ENCODE measurements at regions not wholly inside any gene's neighbourhood (a gene's known extent, or its start where the extent isn't known, plus 50 kb on each side); places are given as distances from the start of the nearest gene placed in this dataset.
"Not testable (repeated sequence)": the region's sequence is repeated elsewhere in the genome, so short reads cannot be mapped to it uniquely, and the experiment has no call there.

DNA sequence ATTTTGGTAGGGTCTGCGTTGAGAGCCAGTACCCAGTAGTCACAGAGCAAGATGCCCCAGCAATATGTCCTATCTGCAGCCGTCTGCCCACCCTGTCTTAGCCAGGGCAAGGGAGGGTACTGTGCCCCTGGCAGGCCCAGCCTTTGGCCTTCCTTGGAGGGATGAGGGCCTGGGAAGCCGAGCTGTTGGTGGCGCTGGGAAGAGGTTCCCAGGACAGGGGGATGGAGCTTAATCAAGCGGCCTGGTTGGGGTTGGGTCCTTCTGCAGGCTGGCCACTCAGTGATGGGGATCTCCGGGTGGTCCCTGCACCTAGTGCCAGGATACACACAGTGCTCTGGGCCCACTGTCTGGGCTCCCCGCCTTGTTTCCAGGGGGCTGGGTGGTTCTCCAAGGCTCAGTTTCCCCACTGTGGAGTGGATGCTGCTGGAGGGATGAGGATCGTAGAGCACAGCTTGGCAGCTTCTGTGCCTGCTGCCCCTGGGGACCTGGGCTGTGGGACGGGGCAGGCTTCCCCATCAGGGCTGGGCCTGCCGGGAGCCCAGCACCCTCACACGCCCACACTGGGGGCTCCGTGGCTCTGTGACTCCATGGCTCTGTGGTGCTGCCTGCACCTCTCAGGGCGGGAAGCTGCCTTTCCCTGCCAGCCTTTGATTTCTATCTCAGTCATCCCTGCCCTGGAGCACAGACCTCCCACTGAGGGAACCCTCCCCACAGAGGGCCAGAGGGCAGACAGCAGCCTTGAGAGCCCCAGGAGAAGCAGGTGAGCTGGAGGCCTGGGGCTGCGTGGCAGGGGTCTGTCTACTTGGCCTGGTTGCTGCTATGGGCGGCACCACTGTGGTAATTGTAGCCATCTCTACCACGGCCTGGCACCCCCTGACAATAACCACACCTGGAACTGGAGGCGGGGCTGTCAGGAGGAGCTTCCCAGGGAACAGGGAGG lies 357.0 kb downstream of the TMEM121 start:
- Histone ChIP-seq H3K27me3 (peaks cover 0 to 47% of the 10 kb centered on the region in 2 donors), H3K9me3 (no peaks in the 10 kb centered on the region), H3K4me3 (no peak overlapping the region), H3K27ac (no peak overlapping the region), H3K36me3 (no peaks in the 10 kb centered on the region), H3K4me1 (no peaks in the 10 kb centered on the region)
- DNase-seq, result peak in 2 of 4 donors; percentile 22 to 49
- TF ChIP-seq, protein P1, sequence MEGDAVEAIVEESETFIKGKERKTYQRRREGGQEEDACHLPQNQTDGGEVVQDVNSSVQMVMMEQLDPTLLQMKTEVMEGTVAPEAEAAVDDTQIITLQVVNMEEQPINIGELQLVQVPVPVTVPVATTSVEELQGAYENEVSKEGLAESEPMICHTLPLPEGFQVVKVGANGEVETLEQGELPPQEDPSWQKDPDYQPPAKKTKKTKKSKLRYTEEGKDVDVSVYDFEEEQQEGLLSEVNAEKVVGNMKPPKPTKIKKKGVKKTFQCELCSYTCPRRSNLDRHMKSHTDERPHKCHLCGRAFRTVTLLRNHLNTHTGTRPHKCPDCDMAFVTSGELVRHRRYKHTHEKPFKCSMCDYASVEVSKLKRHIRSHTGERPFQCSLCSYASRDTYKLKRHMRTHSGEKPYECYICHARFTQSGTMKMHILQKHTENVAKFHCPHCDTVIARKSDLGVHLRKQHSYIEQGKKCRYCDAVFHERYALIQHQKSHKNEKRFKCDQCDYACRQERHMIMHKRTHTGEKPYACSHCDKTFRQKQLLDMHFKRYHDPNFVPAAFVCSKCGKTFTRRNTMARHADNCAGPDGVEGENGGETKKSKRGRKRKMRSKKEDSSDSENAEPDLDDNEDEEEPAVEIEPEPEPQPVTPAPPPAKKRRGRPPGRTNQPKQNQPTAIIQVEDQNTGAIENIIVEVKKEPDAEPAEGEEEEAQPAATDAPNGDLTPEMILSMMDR (IDR thresholded peaks at IDR 0.05), result no peak
- no peak for ATAC-seq
- intact Hi-C loops (cut with DNase I), result no loop called here

DNA sequence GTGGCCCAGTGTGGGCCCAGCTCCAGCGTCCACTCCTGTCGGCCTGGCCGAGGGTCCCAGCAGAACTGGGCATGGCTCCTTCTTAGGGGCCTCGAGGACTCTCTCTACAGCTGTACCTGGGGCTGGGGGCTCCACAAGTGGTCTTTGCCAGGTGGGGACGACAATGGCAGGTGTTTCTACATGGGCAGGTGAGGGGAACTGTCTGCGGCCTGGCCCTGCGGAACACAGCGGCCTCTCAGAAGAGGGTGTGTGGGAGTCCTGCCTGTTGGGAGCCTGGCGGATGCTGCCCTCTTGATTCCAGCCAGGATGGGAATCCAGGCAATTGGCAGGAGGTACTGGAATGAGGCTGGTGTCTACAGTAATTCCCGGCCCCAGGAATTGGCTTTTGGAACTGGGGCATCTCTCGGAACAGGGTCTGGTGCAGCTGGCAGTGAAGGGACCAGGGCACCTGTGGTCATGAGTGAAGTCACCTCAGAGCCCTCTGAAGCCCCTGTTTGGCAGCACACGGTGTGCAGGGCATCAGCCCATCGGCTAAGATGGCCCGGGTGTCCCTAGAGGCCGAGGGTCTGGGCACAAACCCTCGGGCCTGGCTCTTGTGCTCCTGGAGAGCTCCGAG lies 357.9 kb downstream of the TMEM121 start:
- DNase-seq, result peak in 1 of 4 donors; percentile 16
- H3K36me3 ChIP-seq; H3K4me3 ChIP-seq; H3K27ac ChIP-seq; H3K9me3 ChIP-seq; intact Hi-C loops (cut with DNase I); ATAC-seq; H3K4me1 ChIP-seq: not testable (repeated sequence)
- peaks cover 0 to 44% of the 10 kb centered on the region in 2 donors for H3K27me3 ChIP-seq

DNA sequence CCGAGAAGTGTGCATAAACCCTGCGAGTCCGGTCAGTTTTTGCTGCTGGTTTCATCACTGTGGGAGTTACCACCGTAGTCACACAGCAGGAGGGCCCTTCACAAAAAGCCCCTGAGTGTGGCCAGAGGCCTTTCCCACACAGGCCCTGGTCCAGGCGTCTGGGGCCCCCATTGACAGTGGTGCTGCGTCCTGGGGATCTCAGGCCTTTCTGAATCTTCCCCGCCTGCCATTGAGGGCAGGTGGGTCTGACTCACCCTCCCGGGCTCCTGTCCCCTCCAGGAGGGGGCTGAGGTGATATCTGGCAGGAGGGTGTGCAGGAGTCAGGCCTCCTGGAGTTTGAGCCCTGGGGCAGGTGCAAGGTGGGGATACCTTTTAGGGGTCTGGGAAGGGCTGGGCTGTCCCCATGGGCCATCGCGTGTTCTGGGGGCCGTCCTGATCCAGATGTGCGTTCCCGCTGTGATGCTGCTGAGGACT lies 358.5 kb downstream of the TMEM121 start:
- Histone ChIP-seq H3K4me1 (no peaks in the 10 kb centered on the region), H3K27me3 (peaks cover 0 to 47% of the 10 kb centered on the region in 2 donors), H3K27ac (no peak overlapping the region), H3K36me3 (no peaks in the 10 kb centered on the region), H3K9me3 (no peaks in the 10 kb centered on the region), H3K4me3 (no peak overlapping the region)
- DNase-seq (peak in 2 of 4 donors; percentile 12 to 43), ATAC-seq (no peak)
- TF ChIP-seq, protein P1 (IDR thresholded peaks at IDR 0.05), result no peak
- intact Hi-C loops (cut with DNase I), result no loop called here

DNA sequence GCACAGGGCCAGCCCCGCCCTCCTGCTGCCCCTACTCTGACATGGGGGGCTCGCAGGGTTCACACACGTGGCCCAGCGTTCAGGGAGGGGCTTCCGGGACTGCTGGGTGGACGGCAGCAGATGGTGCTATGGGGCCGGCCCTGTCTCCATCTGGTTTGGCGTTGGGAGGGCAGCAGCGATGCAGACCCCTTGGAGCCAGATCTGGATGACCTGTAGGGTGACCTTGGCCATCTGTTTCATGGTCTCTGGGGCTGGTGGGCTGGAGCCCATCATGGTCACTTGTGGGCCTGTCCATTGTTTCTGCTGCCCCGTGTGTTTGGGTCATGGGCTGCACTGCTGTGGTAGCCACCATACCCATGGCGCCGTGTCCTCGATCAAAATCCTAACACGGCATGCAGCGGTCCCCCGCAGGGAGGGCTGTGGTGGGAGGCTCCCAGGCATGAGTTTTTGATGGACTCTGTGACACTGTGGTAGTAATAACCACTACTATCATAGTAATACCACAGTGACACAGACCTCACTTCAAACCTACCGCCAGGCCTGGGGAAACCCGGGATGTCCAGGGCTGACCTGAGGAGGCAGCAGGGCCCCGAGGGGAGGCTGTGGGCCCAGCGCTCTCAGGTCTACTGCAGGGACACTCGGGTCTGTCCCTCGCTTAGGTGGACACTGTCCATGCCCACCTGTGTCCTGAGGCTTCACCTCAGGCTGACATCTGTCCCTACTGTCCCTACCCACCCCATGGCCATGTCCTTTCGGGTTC lies 359.4 kb downstream of the TMEM121 start:
- no peak overlapping the region for H3K27ac ChIP-seq
- no peaks in the 10 kb centered on the region for H3K36me3 ChIP-seq
- H3K4me3 ChIP-seq, result no peak overlapping the region
- no peak for ATAC-seq
- DNase-seq, result peak in 2 of 4 donors; percentile 13 to 54
- TF ChIP-seq, protein P1 (IDR thresholded peaks at IDR 0.05), result no peak
- H3K9me3 ChIP-seq, result no peaks in the 10 kb centered on the region
- peaks cover 0 to 47% of the 10 kb centered on the region in 2 donors for H3K27me3 ChIP-seq
- H3K4me1 ChIP-seq, result no peaks in the 10 kb centered on the region
- intact Hi-C loops (cut with DNase I), result no loop called here

DNA sequence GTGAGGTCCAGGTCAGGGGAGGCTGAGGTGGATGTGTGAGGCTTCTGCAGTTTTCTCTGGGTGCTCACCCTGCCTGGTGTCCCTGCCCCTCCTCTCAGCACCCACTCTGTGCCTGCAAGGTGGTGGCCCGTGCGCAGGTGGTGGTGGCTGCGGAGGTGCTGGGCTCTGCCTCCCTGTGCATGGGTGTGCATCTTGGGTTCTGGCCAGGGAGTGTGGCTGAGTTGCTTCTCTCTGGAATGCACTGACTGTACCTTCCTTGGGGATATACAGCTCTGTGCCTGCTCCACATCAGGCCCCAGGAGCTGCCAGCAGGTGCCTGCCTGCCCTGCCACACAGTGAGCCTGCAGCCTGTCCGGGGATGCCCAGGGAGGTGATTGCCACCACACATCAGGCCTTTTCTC lies 360.4 kb downstream of the TMEM121 start:
- peak in 2 of 4 donors; percentile 10 to 47 for DNase-seq
- H3K4me1 ChIP-seq; ATAC-seq; H3K36me3 ChIP-seq; H3K9me3 ChIP-seq; H3K27ac ChIP-seq; H3K4me3 ChIP-seq; intact Hi-C loops (cut with DNase I): not testable (repeated sequence)
- peaks cover 0 to 47% of the 10 kb centered on the region in 2 donors for H3K27me3 ChIP-seq

Data from left lung (tissue), 4 donors.